ENCODE measurements at regions not wholly inside any gene's neighbourhood (a gene's known extent, or its start where the extent isn't known, plus 50 kb on each side); places are given as distances from the start of the nearest gene placed in this dataset.

DNA sequence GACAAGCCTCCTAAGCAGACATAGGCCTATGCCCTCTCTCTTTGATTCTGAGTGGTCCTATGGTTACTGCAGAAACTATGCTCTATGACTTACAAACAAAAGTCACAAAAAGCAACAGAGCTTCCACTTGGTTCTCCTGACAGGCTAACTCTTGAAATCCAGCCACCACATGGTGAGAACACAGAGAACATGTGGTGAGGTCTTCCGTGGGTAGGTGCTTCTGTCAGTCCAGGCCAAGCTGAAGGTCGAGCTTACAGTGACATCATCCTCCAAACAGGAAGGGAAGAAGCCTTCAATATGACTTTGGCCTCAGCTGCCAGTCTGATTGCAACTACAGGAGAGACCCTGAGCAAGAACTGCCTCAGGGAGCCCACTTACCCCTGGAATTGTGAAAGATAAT lies 265.5 kb downstream of the TBX18 start:
- TF ChIP-seq, protein P1, sequence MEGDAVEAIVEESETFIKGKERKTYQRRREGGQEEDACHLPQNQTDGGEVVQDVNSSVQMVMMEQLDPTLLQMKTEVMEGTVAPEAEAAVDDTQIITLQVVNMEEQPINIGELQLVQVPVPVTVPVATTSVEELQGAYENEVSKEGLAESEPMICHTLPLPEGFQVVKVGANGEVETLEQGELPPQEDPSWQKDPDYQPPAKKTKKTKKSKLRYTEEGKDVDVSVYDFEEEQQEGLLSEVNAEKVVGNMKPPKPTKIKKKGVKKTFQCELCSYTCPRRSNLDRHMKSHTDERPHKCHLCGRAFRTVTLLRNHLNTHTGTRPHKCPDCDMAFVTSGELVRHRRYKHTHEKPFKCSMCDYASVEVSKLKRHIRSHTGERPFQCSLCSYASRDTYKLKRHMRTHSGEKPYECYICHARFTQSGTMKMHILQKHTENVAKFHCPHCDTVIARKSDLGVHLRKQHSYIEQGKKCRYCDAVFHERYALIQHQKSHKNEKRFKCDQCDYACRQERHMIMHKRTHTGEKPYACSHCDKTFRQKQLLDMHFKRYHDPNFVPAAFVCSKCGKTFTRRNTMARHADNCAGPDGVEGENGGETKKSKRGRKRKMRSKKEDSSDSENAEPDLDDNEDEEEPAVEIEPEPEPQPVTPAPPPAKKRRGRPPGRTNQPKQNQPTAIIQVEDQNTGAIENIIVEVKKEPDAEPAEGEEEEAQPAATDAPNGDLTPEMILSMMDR (IDR thresholded peaks at IDR 0.05; ENCODE audit: low read depth, low read length): no peak
- Histone ChIP-seq H3K27ac (no peak overlapping the region), H3K4me1 (ENCODE audit: low read depth) (no peaks in the 10 kb centered on the region), H3K9me3 (ENCODE audit: low read depth) (no peaks in the 10 kb centered on the region), H3K36me3 (no peaks in the 10 kb centered on the region), H3K27me3 (no peaks in the 10 kb centered on the region), H3K4me3 (no peak overlapping the region)
- DNase-seq (ENCODE audit: low read depth in 1 of 2, low spot score in 1 of 2): no peak

DNA sequence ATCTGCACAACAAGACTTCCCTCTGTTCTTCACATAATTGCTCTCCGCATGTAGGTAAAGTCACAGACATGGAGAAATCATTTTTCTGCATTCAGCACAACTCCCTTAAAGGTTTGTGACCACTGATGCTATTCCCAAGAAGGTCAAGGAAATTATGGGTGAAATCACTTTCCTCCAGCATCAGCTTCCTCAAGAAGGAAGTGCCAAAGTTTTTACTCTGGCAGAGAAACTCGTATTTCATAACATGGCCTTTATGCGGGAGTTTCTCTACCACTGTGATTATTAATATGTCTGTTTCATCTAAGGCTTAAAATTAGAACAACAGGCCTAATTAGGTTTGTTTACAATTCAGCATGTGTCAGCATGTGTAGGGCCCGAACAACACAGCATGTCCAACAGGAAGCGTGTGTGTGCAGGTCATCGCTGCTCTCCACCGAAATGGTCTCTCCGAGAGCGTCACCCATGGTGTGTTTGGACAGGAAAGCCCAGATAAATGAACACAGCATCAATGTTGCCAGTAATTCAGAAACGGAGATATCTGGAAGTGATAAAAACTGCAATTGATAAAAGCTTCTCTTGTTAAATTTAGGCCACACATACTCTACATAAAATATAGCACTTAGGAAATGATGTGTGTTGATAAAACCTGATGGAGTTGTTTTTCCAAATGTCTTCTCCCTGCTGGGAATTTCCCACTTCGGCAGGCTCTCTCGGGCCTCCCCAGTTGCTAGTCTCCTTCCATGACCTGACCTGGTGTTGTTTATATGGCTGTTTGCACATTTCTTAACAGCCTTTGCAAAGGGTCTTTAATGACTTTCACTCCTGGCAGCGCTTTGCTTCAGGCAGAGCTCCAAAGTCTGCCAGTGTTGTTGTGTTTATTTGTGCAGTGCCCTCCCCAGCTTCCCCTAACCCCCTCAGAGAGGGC lies 265.1 kb upstream of the CEP162 start:
- no peak overlapping the region for H3K27ac ChIP-seq
- H3K9me3 ChIP-seq (ENCODE audit: low read depth): no peaks in the 10 kb centered on the region
- H3K36me3 ChIP-seq: no peaks in the 10 kb centered on the region
- no peaks in the 10 kb centered on the region for H3K4me1 ChIP-seq (ENCODE audit: low read depth)
- no peaks in the 10 kb centered on the region for H3K27me3 ChIP-seq
- TF ChIP-seq, protein P1 (IDR thresholded peaks at IDR 0.05; ENCODE audit: low read depth, low read length): no peak
- H3K4me3 ChIP-seq: no peak overlapping the region
- peak in 1 of 2 donors; percentile 15 for DNase-seq (ENCODE audit: low read depth in 1 of 2, low spot score in 1 of 2)

DNA sequence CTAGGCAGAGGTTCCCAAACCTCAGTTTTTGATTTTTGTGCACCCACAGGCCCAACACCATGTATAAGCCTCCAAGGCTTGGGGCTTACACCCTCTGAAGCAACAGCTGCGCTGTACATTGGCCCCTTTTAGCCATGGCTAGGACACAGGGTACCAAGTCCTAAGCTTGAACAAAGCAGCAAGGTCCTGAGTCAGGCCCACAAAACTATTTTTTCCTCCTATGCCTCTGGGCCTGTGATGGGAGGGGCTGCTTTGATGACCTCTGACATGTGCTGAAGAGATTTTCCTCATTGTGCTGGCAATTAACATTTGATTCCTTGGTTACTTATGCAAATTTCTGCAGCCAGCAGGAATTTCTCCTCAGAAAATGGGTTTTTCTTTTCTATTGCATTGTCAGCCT lies 262.2 kb upstream of the CEP162 start:
- no peaks in the 10 kb centered on the region for H3K27me3 ChIP-seq
- H3K4me3 ChIP-seq: no peak overlapping the region
- H3K9me3 ChIP-seq (ENCODE audit: low read depth): no peaks in the 10 kb centered on the region
- TF ChIP-seq, protein P1 (IDR thresholded peaks at IDR 0.05; ENCODE audit: low read depth, low read length): no peak
- no peak overlapping the region for H3K27ac ChIP-seq
- no peaks in the 10 kb centered on the region for H3K36me3 ChIP-seq
- no peak for DNase-seq (ENCODE audit: low read depth in 1 of 2, low spot score in 1 of 2)
- no peaks in the 10 kb centered on the region for H3K4me1 ChIP-seq (ENCODE audit: low read depth)

DNA sequence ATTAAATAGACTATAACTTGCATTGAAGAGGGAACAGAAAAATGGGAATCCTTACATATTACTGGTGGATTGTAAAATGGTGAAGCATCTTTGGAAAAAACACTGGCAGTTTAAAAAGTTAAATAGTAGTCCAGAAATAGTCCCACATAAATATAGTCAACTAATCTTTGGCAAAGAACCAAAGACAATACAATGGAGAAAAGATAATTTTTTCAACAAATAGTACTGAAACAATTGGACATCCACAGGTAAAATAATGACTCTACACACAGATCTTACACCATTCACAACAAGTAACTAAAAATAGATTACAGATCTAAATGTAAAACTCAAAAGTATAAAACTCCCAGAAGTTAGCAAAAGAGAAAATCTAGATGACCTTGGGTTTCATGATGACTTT lies 259.1 kb upstream of the CEP162 start:
- no peak overlapping the region for H3K27ac ChIP-seq
- no peaks in the 10 kb centered on the region for H3K36me3 ChIP-seq
- H3K4me1 ChIP-seq (ENCODE audit: low read depth): no peaks in the 10 kb centered on the region
- no peak overlapping the region for H3K4me3 ChIP-seq
- no peaks in the 10 kb centered on the region for H3K27me3 ChIP-seq
- H3K9me3 ChIP-seq (ENCODE audit: low read depth): no peaks in the 10 kb centered on the region
- no peak for DNase-seq (ENCODE audit: low read depth in 1 of 2, low spot score in 1 of 2)
- TF ChIP-seq, protein P1 (IDR thresholded peaks at IDR 0.05; ENCODE audit: low read depth, low read length): no peak

DNA sequence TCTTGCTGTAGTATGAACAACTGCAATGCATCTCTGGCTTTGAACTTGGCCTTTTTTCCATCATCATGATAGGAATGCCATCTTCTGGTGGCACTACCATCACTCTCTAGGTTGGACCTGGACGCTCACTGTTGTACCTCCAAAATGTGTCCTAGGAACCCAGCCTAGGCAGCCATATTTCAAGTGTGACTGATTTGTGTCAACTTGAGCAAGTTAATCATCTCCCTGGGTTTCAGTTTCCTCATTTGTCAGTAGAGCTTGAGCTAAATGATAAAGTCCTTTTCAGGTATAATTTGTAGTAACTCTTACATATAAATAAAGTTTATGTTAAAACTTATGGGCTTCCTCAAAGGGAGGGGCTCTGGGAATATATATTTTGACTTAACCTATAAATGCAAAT lies 241.7 kb upstream of the CEP162 start:
- no peak for DNase-seq (ENCODE audit: low read depth in 1 of 2, low spot score in 1 of 2)
- Histone ChIP-seq H3K36me3 (no peaks in the 10 kb centered on the region), H3K9me3 (ENCODE audit: low read depth) (no peaks in the 10 kb centered on the region), H3K27me3 (no peaks in the 10 kb centered on the region), H3K27ac (no peak overlapping the region), H3K4me3 (no peak overlapping the region), H3K4me1 (ENCODE audit: low read depth) (no peaks in the 10 kb centered on the region)
- TF ChIP-seq, protein P1 (IDR thresholded peaks at IDR 0.05; ENCODE audit: low read depth, low read length): no peak

Data from cardiac muscle cell (in vitro differentiated cells and primary cell).